NCI-H2227 treated with DMSO at 0.1 percent for 48 hours (cell line): ENCODE measurements at regions not wholly inside any gene's neighbourhood (a gene's known extent, or its start where the extent isn't known, plus 50 kb on each side); places are given as distances from the start of the nearest gene placed in this dataset.
"Not testable (repeated sequence)": the region's sequence is repeated elsewhere in the genome, so short reads cannot be mapped to it uniquely, and the experiment has no call there.

Experiments
- DNase-seq: peaks from one replicate; lab custom pipeline; 2025; lab: John Stamatoyannopoulos, UW

DNA sequence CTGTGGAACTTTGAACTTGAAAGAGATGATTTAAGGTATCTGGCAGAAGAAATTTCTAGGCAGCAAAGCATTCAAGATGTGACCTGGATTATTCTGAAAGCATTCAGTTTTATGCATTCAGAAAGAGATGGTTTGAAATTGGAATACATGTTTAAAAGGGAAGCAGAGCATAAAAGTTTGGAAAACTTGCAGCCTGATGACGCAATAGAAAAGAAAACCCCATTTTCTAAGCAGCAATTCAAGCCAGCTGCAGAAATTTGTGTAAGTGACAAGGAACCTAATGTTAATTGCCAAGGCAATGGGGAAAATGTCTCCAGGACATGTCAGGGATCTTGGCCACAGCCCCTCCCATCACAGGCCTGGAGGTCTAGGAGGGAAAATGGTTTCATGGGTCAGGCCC lies 354.0 kb downstream of the ZNF326 start:
- no peak for DNase-seq

DNA sequence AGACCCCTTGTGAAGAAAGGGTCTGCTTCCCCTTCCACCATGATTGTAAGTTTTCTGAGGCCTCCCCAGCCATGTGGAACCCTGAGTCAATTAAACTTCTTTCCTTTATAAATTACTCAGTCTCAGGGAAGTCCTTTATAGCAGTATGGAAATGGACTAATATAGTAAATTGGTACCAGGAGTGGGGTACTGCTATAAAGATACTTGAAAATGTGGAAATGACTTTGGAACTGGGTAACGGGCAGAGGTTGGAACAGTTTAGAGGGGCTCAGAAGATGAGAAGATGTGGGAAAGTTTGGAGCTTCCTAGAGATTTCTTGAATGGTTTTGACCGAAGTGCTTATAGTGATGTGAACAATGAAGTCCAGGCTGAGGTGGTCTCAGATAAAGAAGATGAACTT lies 353.5 kb downstream of the ZNF326 start:
- DNase-seq: not testable (repeated sequence)

DNA sequence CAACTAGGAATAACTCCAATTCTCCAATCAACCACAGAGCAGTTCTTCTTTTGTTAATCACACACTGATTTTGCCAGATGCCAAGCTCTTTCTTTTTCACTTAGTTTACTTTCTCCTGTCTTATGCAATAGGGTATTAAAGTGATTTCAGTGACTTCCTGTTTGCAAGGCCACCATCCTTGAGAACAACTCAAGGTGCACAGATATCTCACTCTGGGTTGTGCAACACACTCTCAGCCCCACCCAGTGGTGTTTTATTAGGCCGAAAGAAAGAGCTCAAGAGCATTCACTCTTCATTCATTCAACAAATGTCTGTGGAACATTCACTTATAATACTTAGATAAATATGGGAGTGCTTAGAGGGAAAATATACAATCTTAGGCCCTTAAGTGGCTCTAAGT lies 352.5 kb downstream of the ZNF326 start:
- DNase-seq: no peak

DNA sequence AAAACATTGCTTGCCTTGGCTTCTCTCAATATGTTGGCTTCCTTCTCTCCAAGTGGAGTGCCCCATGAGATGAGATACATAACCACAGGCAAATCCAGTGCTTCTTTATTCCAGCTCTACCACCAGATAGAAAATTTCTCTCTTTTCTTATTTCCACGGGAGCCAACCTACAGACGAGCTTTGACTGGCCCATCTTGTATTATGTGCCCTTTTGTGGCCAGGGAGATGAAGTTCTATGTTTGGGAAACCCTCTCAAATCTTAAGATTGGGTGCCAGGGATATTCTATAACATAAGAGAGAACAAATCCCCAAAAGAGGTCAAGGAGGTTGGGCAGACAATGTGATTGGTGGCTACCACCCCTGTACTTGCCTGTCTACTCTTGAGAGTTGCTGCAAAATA lies 351.8 kb downstream of the ZNF326 start:
- no peak for DNase-seq

DNA sequence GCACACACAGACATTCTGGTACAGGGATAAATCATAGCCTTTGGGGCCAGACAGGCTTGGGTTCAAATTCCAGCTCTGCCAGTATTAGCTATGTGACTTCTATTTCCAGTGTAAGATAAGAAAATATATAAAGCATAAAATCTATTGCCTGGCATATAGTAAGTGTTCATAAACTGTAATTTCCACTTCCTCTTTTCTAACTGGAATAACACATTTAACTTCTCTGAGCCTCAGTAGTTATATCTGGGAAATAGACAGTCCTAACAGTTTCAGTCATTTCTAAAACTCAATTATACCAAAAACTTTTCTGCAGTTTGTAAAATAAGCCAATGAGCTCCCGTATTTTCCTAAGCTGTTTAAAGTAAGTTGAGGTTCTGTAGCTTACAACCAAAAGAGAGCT lies 351.4 kb downstream of the ZNF326 start:
- DNase-seq: no peak

DNA sequence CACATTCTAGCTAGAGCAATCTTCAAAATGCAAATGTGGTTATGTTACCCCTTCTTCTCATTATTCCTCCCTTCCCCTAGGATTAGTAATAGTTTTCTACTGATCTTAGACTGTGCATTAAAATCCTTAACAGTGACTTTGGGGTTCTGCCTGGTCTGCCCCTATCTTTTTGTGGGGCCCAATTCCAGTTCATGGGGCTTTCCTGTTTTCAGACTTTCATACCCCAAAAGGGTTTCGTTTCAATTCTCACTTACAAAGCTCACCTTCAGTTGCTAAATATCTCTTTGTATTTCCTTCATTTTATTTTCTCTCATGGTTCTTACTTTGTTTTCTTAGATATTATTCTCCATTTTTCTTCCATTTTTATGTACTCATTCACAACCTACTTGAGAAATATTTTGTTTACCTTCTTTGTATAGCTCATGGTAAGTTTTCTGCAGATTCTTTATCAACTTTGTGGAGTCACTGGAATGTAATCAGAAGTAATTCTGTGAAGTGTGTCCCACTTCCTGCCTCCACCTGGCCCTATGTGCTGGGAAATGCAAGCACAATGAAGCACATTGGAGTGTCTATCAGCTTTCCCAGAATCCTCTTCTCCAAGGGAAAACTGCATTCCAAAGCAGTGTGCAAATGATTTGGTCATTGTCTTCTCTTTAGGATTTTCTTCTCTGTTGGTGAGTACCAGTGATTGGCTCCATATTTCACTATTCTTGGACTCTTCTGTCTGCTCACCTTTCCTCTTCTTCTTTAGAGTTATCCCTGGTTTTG lies 350.2 kb downstream of the ZNF326 start:
- DNase-seq: no peak

DNA sequence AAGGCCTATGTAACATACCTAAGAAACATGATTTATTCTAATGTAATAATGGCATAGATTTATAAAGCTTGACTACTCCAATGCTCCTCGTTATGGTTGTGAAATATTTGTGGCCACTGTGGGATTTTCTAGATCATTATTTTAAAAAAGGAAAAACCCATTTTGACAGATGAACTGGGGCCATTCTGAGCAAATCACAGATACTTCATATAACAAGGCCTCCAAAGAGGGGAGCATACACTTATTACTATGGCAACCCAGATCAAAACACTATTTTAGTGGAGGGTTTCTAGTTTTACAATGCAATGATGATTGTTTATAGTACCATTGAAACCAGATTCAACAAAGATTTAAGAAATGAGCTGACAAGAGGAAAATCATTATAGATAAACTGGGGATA lies 346.6 kb downstream of the ZNF326 start:
- no peak for DNase-seq

DNA sequence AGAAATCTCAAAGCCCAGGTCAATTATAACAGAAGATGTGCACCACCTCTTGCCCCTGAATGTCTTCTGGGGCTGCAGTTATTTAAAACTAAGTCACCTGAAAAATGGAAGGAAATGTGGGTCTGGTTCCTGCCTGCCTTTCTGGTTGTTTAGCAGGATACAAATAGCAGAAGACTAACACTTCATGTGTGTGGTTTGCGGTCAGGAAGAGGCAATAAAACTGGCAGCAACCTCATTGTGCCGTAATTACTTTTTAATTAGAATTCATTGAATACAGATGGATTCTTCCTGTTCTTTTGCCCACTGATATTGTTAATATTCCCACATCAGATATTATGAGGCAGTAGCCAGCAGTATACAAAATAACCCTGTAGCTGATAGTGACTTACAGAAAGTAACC lies 345.7 kb downstream of the ZNF326 start:
- no peak for DNase-seq

DNA sequence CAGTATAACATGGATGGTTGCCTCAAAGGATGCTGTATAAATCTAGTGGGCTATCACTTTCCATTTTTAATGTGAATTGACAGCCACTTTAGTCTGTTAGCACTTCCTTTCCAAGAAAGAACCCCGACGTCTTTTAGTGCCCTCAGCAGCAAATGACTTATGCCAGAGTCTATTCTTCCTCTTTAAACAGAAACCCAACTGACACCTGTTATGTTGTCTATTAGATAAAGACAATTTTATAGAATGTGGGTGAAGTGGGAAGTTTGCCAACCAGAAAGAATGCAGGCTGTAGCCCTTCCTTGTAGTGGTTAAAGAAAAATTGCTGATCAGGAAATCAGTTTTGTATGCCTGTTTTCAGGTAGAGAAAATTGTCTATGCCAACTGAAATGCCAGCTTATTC lies 344.9 kb downstream of the ZNF326 start:
- DNase-seq: no peak

DNA sequence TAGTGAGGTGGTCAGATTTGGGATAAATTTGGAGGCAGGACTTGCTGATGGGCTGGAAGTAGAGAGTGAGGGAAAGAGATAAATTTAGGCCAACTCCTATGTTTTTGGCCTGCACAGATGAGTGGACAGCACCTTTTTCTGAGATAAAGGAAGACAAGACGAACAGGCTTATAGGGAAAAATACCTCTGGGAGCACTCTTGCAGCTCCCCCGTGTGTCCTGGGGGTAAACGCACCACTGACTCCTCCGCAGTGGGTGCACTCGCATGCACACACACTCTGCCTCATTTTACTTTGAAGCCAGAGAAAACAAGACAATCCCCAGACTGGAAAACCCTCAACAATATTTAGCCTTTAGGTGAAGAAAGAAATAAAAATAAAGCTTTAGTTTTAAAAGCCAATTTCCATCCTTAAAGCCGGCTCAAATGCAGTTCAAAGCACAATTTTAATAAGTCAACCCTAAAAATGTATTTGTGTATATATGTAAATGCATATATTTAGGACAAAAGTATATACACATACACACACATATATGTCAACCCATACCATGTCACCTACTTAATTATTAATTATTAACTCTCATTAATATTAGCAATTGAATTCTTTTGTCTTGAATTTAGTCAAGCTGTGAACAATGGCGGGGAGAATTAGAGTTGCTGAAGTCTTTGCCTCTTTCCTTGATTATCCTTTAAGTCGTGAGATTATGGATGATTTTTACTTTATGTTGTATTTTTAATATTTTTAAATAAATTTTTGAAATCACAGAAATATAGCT lies 341.8 kb downstream of the ZNF326 start:
- no peak for DNase-seq

DNA sequence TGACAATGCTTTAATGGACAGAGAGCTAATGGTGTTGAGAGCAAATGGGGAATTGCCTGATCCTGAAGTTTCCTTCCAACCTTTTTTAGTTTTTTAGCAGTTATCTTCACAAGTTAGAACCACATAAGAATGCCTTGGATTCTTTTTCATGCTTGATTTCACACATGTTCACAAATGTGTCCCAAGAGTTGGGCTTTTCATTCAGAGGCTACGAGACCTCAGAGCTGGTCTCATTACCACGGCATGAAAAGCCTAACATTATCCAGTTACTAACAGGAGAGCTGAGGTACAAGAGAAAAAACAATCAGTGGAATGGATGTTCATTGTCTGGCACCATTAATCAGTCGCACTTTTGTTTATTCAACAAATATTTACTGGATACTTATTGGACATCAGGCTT lies 340.6 kb downstream of the ZNF326 start:
- DNase-seq: no peak

DNA sequence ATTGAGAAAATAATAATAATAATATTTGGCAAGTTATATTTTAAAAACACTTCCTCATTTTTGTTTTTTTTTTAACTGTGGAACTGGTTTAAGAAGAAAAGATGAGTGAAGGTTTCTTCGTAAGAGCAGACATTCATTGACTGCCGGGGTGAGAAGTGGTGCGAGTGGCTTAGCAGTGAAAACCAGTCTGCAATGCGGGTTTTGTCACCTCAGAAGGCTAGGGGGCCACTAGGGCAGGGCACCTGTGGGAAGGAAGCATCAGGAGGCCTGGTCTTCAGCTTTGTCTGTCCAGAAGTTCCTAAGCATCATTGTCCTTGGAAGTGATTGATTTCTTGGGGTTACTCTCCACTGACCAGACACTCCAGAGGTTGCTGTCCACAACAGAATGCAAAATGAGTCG lies 339.2 kb downstream of the ZNF326 start:
- no peak for DNase-seq

DNA sequence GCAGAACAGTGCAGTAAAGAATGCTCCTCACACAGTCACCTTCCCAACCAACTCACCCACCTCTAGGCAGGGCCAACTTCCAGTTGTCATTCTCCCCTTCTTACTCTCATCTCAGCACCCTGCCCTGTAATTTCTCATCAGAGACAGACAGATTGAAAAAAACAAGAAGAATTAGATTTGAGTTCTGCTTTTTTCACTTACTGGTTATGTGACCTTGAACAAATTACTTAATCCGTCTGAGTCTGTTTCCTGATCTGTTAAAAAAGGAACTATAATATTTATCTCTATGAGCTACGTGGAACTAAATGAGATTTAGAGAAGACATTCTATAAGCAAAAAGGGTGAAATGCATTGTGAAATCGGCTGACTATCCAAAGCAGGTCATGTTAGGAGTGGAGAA lies 330.3 kb downstream of the ZNF326 start:
- no peak for DNase-seq

DNA sequence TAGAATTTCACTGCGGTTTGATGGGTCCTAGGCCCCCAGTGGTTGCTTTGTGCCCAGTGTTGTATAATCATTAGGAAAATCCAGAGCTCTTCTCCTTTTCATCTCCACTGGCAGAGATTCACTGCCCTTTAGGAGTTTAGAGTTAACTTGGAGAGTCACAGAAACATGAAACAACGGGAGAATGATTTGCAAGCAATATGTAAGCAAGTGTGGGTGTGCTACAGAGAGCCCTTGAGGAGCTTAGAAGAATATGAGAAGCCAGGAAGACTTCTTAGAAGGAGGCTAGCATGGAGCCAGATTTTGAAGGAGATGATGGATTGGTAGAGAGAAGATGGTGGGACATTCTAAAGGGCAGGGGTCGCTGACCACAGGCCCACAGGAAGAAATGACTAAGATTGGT lies 327.3 kb downstream of the ZNF326 start:
- no peak for DNase-seq

DNA sequence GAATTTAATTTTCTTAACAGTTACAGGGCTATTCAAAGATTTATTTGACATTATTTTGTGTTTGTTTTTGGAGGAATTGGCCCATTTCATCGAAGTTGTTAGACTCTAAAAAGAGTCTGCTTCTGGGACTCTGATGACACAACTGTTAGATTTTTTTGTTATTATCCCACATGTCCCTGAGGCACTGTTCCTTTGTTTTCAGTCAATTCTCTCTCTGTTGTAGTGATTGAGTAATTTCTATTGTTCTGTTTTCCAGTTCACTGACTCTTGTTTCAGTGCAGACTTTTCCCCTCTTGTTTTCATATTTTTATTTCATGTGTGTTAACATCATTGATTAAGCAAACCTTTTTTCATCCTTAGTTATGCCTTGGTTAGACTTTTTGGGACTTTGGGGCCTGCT lies 325.0 kb downstream of the ZNF326 start:
- DNase-seq: no peak

DNA sequence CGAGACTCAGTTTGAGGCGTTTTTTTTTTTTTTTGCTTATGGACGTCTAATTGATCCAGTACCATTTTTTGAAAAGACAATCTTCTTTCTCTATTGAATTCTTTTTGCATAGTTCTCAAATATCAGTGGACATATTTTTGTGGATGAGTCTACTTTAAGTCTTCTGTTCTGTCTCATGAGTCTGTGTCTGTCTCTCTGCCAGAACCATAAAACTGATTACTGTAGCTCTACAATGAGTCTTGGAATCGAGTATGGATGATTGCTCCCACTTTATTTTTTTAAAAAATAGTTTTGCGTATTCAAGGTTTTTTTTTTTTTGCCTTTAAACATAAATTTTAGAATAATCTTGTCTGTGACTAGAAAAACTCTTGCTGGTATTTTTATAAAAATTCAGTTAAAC lies 323.5 kb downstream of the ZNF326 start:
- DNase-seq: no peak

DNA sequence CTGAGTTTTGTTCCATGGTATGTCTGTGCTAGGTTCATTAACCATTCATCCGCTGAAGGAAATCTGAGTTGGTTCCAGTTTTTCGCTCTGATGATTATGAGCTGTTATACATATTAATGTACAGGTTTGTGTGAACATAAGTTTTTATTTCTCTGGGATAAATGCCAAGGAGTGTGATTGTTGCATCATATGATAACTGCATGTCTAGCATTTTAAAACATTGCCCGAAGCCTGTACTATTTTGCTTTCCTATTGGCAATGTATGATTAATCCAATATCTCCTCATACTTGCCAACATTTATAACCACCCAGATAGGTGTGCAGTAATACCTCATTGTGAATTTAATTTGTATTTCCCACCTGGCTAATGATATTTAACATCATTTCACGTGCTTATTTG lies 322.7 kb downstream of the ZNF326 start:
- no peak for DNase-seq

DNA sequence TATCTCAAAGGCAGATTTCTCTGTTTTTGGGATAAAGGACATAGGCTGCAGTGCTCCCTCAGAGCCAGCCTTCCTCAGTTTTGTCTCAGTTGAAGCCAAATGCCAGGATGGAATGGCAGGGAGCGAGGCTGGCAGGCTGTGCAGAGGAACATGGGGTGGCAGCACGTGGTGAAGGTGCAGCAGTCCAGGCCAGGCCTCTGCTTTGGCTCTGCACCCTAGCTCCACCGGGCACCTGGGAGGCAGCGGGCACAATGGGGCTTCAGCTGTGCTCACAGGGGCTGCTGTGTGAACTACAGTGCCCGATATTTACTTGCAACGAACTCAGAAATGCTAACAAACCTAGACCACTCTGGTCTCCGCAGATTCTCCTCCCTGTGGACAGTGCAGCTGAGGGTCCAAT lies 319.6 kb downstream of the ZNF326 start:
- no peak for DNase-seq

DNA sequence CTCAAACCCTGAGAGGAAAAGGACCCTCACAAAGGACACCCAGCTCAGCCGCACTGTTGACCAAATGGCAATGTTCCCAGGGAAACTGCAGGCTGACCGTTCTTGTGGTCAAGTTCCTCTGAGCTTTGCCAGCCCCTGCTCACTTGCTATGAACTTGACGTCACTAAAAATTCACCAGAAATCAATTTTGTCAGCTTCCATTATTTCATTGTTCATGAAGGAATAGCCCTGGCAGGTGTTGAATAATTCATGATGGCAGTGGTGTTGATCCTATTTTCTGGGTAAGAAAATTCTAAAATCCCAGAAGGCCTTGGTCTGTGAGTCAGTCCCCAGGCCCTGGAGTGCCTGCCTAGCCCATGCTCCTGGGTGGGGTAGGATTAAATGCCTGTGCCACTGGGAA lies 318.9 kb downstream of the ZNF326 start:
- no peak for DNase-seq

DNA sequence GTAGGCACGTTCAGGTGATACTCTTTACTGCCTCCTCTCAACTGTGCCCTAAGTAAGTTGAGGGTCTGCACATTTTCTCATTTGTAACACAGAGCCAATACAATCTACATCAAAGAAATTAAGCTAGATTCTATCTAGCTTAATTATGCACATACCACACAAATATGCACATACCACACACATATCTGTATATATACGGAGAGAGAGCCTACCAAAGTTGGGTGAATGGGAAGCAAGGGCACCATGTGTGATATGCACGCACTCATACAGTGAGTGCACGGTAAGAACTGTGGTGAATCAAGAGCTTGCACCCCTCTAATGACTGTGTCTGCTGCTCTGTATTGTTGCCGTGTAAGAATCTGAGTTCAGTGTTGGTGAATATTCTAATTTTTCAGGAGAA lies 314.9 kb downstream of the ZNF326 start:
- DNase-seq: no peak

DNA sequence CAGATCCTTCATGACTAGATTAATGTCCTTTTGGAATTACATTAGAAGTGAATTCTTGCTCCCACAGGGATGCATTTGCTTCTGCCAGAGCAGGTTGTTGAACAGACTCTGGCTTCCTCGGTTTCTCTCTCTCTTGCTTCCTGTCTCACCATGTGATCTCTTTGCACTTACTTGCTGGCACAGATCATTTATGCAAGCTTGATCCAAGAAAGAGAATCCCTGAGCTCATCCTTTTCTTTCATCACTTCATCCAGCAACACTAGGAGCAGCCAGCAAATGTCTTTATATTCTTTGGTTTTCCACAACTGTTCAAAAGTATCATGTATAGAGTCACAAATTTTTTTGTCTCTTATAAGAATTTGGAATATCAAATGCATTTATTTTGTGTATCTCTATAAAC lies 313.5 kb downstream of the ZNF326 start:
- DNase-seq: no peak

DNA sequence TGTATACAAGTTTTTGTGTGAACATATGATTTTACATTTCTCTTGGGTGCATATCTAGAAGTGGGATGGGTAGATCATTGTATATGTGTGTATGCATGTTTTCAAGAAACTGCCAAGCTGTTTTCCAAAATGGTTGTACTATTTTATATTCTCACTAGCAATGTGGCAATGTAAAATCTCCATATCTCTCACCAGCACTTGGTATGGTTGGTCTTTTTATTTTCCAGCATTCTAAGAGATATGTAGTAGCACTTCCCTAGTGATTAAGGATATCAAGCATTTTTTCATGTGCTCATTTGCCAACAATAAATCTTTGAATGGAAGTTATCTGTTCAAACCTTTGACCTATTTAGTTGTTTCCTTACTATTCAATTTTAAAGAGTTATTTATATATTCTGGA lies 310.7 kb downstream of the ZNF326 start:
- no peak for DNase-seq

DNA sequence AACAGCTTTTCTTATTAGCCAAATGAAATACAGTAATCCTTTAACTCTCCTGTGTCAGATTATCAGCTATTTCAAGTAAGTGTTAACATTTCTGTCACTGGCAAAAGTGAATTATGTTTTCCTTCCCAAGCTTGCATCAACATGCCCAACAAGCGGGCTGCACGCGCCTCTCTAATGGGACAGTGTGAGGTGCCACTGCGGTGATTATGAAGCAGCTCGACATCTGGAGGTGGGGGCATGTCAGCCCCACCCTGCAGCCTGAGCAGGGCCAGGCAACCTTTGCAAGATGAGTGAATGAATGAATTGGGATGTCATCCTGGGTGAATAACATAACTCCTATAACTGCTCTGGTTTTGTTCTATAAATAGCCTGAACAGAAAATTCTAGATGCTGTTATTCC lies 301.4 kb downstream of the ZNF326 start:
- no peak for DNase-seq

DNA sequence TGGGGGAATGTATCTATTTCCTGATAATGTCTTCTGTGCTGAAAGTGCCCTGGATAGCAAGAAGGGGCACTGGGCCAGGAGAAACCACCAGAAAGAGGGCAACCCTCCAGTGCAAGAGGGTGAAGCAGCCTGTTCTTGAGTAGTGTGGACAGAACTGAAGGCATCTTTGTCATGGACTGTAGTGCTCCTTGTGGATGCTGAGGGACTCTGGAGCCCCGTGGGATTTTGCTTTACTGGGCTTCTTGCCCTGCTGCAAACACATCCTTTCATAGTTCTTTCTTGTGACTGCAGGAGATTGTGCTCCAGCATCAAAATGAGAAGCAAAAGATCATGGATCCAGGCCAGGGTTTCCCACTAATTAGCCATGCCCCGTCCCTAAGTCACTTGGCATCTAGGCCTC lies 300.6 kb downstream of the ZNF326 start:
- no peak for DNase-seq
